Gastrocnemius medialis (tissue), 4 donors: ENCODE measurements at regions not wholly inside any gene's neighbourhood (a gene's known extent, or its start where the extent isn't known, plus 50 kb on each side); places are given as distances from the start of the nearest gene placed in this dataset.

Experiments used
- ATAC-seq, 2 donors: fragments of 150-250 bp; one replicate each; pipeline ENCODE4 v1.9.1; 2016
- DNase-seq, 2 donors: peaks; one replicate each; pipeline ENCODE4 v3.0.0-alpha.2; 2019
- H3K27ac ChIP-seq, 4 donors: fragments of 200-600 bp; sonication (generic); 1 replicate in 1 of 4; 2 replicates in 3 of 4; pipeline ENCODE4 v1.5.1; 2016 to 2018; ENCODE audit warnings: mild to moderate bottlenecking in 2 of 4, moderate library complexity in 1 of 4
- H3K27me3 ChIP-seq, 3 donors: fragments of 200-600 bp; sonication (generic) in 2 of 3; 1 replicate in 1 of 3; 2 replicates in 2 of 3; pipeline versions ENCODE4 v1.5.1 to v1.6.0; 2016 to 2019; ENCODE audit warnings: mild to moderate bottlenecking in 1 of 3, moderate library complexity in 1 of 3
- H3K36me3 ChIP-seq, 2 donors: fragments of 200-600 bp; sonication (generic) in 1 of 2; one replicate each; pipeline ENCODE4 v1.5.1; 2017 to 2018
- H3K4me1 ChIP-seq, 2 donors: fragments of 200-600 bp; sonication (generic) in 1 of 2; one replicate each; pipeline ENCODE4 v1.5.1; 2016 to 2017; ENCODE audit warnings: mild to moderate bottlenecking in 2 of 2
- H3K4me3 ChIP-seq, 4 donors: fragments of 200-600 bp; sonication (generic) in 3 of 4; 1 replicate in 1 of 4; 2 replicates in 3 of 4; pipeline ENCODE4 v1.5.1; 2016 to 2019; ENCODE audit warnings: mild to moderate bottlenecking in 2 of 4
- H3K9me3 ChIP-seq, 3 donors: fragments of 200-600 bp; sonication (generic) in 2 of 3; 1 replicate in 1 of 3; 2 replicates in 2 of 3; pipeline ENCODE4 v1.5.1; 2016 to 2019
- POLR2A ChIP-seq, 2 donors: fragments of 450-650 bp; IDR thresholded peaks; one replicate each; pipeline ENCODE4 v1.6.1; 2017; ENCODE audit warnings: antibody characterized with exemption in 2 of 2, mild to moderate bottlenecking in 2 of 2, moderate library complexity in 2 of 2
- in situ Hi-C, 4 donors: fragments of 200-750 bp; cut with MboI; loops; one replicate each; pipeline versions ENCODE4 v1.15.0 to v1.8.0; 2017; ENCODE audit warnings: low sequenced_read_pairs in 4 of 4
- intact Hi-C: fragments of 100-400 bp; cut with DNase I; formaldehyde crosslinking; loops from one replicate; pipeline ENCODE4 v1.15.1; 2023; ENCODE audit warnings: low total_unique reads
- TF ChIP-seq, protein P1 (sequence below), 5 experiments: fragments of 450-650 bp in 3 of 5; fragments of 200-600 bp in 2 of 5; sonication (generic) in 2 of 5; IDR thresholded peaks in 4 of 5; conservative IDR thresholded peaks in 1 of 5; 1 replicate in 4 of 5; 2 replicates in 1 of 5; pipeline ENCODE4 v1.5.1; 2016 to 2019; ENCODE audit warnings: antibody characterized with exemption in 5 of 5, mild to moderate bottlenecking in 3 of 5, moderate library complexity in 3 of 5

- Histone ChIP-seq H3K36me3 (no peaks in the 10 kb centered on the region), H3K4me1 (peaks cover 0 to 7% of the 10 kb centered on the region in 2 donors), H3K27ac (peak overlapping the region; percentile 24 to 57 (median 40)), H3K9me3 (no peaks in the 10 kb centered on the region), H3K4me3 (peak overlapping the region in 1 of 4 donors; percentile 18), H3K27me3 (no peaks in the 10 kb centered on the region)
- in situ Hi-C loops (no loop called here), intact Hi-C loops (no loop called here)
- ATAC-seq = peak; percentile 32 to 76
- TF ChIP-seq, protein P1, sequence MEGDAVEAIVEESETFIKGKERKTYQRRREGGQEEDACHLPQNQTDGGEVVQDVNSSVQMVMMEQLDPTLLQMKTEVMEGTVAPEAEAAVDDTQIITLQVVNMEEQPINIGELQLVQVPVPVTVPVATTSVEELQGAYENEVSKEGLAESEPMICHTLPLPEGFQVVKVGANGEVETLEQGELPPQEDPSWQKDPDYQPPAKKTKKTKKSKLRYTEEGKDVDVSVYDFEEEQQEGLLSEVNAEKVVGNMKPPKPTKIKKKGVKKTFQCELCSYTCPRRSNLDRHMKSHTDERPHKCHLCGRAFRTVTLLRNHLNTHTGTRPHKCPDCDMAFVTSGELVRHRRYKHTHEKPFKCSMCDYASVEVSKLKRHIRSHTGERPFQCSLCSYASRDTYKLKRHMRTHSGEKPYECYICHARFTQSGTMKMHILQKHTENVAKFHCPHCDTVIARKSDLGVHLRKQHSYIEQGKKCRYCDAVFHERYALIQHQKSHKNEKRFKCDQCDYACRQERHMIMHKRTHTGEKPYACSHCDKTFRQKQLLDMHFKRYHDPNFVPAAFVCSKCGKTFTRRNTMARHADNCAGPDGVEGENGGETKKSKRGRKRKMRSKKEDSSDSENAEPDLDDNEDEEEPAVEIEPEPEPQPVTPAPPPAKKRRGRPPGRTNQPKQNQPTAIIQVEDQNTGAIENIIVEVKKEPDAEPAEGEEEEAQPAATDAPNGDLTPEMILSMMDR (IDR thresholded peaks at IDR 0.05 in 4 of 5, conservative IDR thresholded peaks at IDR 0.05 in 1 of 5) = no peak
- peak in 1 of 2 donors; percentile 30 for TF ChIP-seq POLR2A (IDR thresholded peaks at IDR 0.05)
- DNase-seq = no peak
Observed at GRCh38 chr6:11317885-11318771, 85.7 kb upstream of the NEDD9 start.

DNA sequence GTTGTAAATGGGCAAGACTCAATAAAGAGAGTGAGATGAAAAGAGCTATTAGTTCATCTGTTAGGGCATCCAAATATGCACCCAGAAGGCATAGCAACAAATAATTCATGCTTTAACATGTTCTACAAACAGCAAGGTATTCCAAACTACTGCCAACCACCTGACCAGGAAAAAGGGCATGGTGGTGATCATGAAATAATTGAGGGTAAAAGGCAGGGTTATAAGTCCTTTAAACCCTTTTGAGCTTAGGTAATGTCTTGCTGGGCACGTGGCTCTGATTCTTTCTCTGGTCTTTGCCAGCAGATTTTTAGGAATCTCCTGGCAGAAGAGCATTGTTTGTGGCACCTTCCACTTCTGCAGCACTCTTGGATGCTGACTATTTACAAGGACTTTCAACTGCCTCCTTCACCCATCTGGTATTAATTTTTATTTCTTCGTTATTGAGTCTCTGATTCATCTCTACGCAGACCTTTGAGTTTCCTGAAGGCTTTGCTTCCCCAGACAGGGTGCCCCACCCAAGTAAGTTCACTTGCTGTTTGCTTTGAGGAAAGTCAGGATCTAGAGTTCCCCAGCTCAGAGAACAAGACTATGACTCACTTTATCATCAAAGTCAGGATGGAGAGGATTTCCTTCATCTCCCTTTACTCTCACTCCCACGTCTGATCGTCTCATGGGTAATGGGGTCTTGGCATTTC, 83.4 kb upstream of the NEDD9 start:
- in situ Hi-C loops (no loop called here), intact Hi-C loops (no loop called here)
- Histone ChIP-seq H3K4me1 (peaks cover 0 to 7% of the 10 kb centered on the region in 2 donors), H3K4me3 (no peak overlapping the region), H3K9me3 (no peaks in the 10 kb centered on the region), H3K36me3 (no peaks in the 10 kb centered on the region), H3K27ac (peak overlapping the region in 1 of 4 donors; percentile 11), H3K27me3 (no peaks in the 10 kb centered on the region)
- ATAC-seq (peak; percentile 66 to 79), DNase-seq (no peak)
- no peak for TF ChIP-seq POLR2A (IDR thresholded peaks at IDR 0.05)
- TF ChIP-seq, protein P1 (IDR thresholded peaks at IDR 0.05 in 4 of 5, conservative IDR thresholded peaks at IDR 0.05 in 1 of 5) = no peak

GRCh38 chr6:11313207-11313606, 80.7 kb upstream of the NEDD9 start:
- intact Hi-C loops (no loop called here), in situ Hi-C loops (no loop called here)
- H3K27me3 ChIP-seq = no peaks in the 10 kb centered on the region
- no peak for ATAC-seq
- no peak for DNase-seq
- no peaks in the 10 kb centered on the region for H3K9me3 ChIP-seq
- TF ChIP-seq, protein P1 (IDR thresholded peaks at IDR 0.05 in 4 of 5, conservative IDR thresholded peaks at IDR 0.05 in 1 of 5) = no peak
- TF ChIP-seq POLR2A (IDR thresholded peaks at IDR 0.05) = no peak
- H3K4me1 ChIP-seq = peaks cover 0 to 3% of the 10 kb centered on the region in 2 donors
- no peaks in the 10 kb centered on the region for H3K36me3 ChIP-seq
- H3K27ac ChIP-seq = no peak overlapping the region
- H3K4me3 ChIP-seq = no peak overlapping the region

GRCh38 chr6:11311970-11312369, 79.5 kb upstream of the NEDD9 start:
- intact Hi-C loops (no loop called here), in situ Hi-C loops (no loop called here)
- H3K9me3 ChIP-seq = no peaks in the 10 kb centered on the region
- H3K27me3 ChIP-seq = no peaks in the 10 kb centered on the region
- no peak overlapping the region for H3K4me3 ChIP-seq
- no peaks in the 10 kb centered on the region for H3K4me1 ChIP-seq
- no peak overlapping the region for H3K27ac ChIP-seq
- no peak for TF ChIP-seq POLR2A (IDR thresholded peaks at IDR 0.05)
- TF ChIP-seq, protein P1 (IDR thresholded peaks at IDR 0.05 in 4 of 5, conservative IDR thresholded peaks at IDR 0.05 in 1 of 5) = no peak
- DNase-seq (no peak), ATAC-seq (no peak)
- no peaks in the 10 kb centered on the region for H3K36me3 ChIP-seq
